Endodermal cell (in vitro differentiated cells): ENCODE measurements at regions not wholly inside any gene's neighbourhood (a gene's known extent, or its start where the extent isn't known, plus 50 kb on each side); places are given as distances from the start of the nearest gene placed in this dataset.

ENCODE experiments used
- DNase-seq: peaks from one replicate; pipeline ENCODE4 v3.0.0-alpha.2; 2017
- H3K27ac ChIP-seq: 2 replicates; pipeline ENCODE4 v1.5.1; 2013; ENCODE audit warnings: mild to moderate bottlenecking, low read depth, low read length, moderate library complexity
- H3K27me3 ChIP-seq: 2 replicates; pipeline ENCODE4 v1.6.1; 2013; ENCODE audit warnings: mild to moderate bottlenecking, low read length, moderate library complexity; ENCODE audit not compliant: insufficient read depth, control insufficient read depth, poor library complexity, severe bottlenecking
- H3K36me3 ChIP-seq: 2 replicates; pipeline ENCODE4 v1.7.0; 2013; ENCODE audit warnings: mild to moderate bottlenecking, low read length, moderate library complexity; ENCODE audit not compliant: control insufficient read depth, insufficient read depth
- H3K4me1 ChIP-seq: one replicate; pipeline ENCODE4 v1.7.0; 2013; ENCODE audit warnings: low read length; ENCODE audit not compliant: control insufficient read depth, insufficient read depth
- H3K4me3 ChIP-seq: 2 replicates; pipeline ENCODE4 v1.5.1; 2013; ENCODE audit warnings: mild to moderate bottlenecking, low read length, moderate library complexity
- H3K9ac ChIP-seq: 2 replicates; pipeline ENCODE4 v1.6.1; 2013; ENCODE audit warnings: mild to moderate bottlenecking, low read length, moderate library complexity; ENCODE audit not compliant: poor library complexity, severe bottlenecking; ENCODE audit errors: extremely low read depth
- H3K9me3 ChIP-seq: 2 replicates; pipeline ENCODE4 v1.6.1; 2013; ENCODE audit warnings: mild to moderate bottlenecking, low read length, moderate library complexity; ENCODE audit not compliant: control insufficient read depth
- H3K27ac Mint-ChIP-seq: 2 replicates; pipeline ENCODE4 v1.8.0; 2020; ENCODE audit warnings: mixed read lengths
- H3K27me3 Mint-ChIP-seq: 2 replicates; pipeline ENCODE4 v1.8.0; 2021; ENCODE audit warnings: mild to moderate bottlenecking, mixed read lengths; ENCODE audit not compliant: insufficient read depth
- H3K36me3 Mint-ChIP-seq: 2 replicates; pipeline ENCODE4 v1.8.0; 2020; ENCODE audit warnings: low read depth, mixed read lengths
- H3K4me1 Mint-ChIP-seq: 2 replicates; pipeline ENCODE4 v1.8.0; 2020; ENCODE audit warnings: mixed read lengths
- H3K4me3 Mint-ChIP-seq: 2 replicates; pipeline ENCODE4 v1.8.0; 2020; ENCODE audit warnings: mild to moderate bottlenecking, moderate library complexity, mixed read lengths
- H3K9me3 Mint-ChIP-seq: 2 replicates; pipeline ENCODE4 v1.8.0; 2020; ENCODE audit warnings: mild to moderate bottlenecking, mixed read lengths
- WGBS, 2 experiments: methylation state at CpG; one replicate each; pipeline versions ENCODE4 v1.1.5 to v1.1.7; 2013; ENCODE audit warnings: missing lambda C conversion rate in 2 of 2, mixed read lengths in 1 of 2; ENCODE audit not compliant: insufficient coverage in 1 of 2, insufficient read length in 1 of 2; 5-methylcytosine and 5-hydroxymethylcytosine counted together
- TF ChIP-seq, protein P1 (sequence below): fragments of 200-600 bp; sonication (generic); conservative IDR thresholded peaks from 2 replicates; pipeline ENCODE4 v1.5.0; 2021; ENCODE audit warnings: antibody characterized with exemption, mild to moderate bottlenecking

DNA sequence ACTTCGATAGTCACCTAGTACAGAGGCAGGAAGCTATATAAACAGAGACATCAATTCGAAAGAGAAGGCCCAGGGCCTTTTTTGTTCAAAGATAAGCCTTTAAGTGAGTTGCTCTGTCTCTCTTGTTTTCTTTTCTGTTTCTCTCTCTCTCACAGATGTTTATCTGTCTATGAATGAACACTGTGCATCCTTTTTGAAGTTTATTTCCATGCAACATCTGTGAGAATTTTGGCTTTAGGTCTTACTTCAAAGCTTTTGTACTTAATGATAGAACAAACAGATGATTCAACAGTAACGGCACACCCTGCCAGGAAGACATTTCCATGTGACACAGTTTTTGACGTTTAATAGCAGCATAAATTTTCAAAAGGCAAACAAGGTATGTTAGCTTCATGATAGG lies 1413.1 kb upstream of the CDH6 start:
- no peaks in the 10 kb centered on the region for H3K27me3 Mint-ChIP-seq
- no peaks in the 10 kb centered on the region for H3K4me1 ChIP-seq
- no peaks in the 10 kb centered on the region for H3K4me1 Mint-ChIP-seq
- H3K27me3 ChIP-seq, result no peaks in the 10 kb centered on the region
- no peaks in the 10 kb centered on the region for H3K9me3 ChIP-seq
- DNase-seq, result no peak
- no peaks in the 10 kb centered on the region for H3K36me3 ChIP-seq
- 93 to 97% methylated on average over 4 of the region's 4 CpGs for WGBS, 2 experiments
- H3K9me3 Mint-ChIP-seq, result no peaks in the 10 kb centered on the region
- TF ChIP-seq, protein P1, sequence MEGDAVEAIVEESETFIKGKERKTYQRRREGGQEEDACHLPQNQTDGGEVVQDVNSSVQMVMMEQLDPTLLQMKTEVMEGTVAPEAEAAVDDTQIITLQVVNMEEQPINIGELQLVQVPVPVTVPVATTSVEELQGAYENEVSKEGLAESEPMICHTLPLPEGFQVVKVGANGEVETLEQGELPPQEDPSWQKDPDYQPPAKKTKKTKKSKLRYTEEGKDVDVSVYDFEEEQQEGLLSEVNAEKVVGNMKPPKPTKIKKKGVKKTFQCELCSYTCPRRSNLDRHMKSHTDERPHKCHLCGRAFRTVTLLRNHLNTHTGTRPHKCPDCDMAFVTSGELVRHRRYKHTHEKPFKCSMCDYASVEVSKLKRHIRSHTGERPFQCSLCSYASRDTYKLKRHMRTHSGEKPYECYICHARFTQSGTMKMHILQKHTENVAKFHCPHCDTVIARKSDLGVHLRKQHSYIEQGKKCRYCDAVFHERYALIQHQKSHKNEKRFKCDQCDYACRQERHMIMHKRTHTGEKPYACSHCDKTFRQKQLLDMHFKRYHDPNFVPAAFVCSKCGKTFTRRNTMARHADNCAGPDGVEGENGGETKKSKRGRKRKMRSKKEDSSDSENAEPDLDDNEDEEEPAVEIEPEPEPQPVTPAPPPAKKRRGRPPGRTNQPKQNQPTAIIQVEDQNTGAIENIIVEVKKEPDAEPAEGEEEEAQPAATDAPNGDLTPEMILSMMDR, result no peak
- H3K36me3 Mint-ChIP-seq, result no peaks in the 10 kb centered on the region
- H3K27ac Mint-ChIP-seq, result no peak overlapping the region
- no peak overlapping the region for H3K4me3 ChIP-seq
- H3K9ac ChIP-seq, result no peak overlapping the region
- H3K27ac ChIP-seq, result no peak overlapping the region
- H3K4me3 Mint-ChIP-seq, result no peak overlapping the region

GRCh38 chr5:29779141-29779540 lies 1414.3 kb upstream of the CDH6 start:
- no peak for DNase-seq
- H3K27me3 ChIP-seq, result no peaks in the 10 kb centered on the region
- H3K27ac Mint-ChIP-seq, result no peak overlapping the region
- H3K36me3 ChIP-seq, result no peaks in the 10 kb centered on the region
- WGBS, 2 experiments, result 92 to 100% methylated on average over 1 to 3 of the region's 3 CpGs
- H3K4me1 ChIP-seq, result no peaks in the 10 kb centered on the region
- no peaks in the 10 kb centered on the region for H3K4me1 Mint-ChIP-seq
- no peaks in the 10 kb centered on the region for H3K9me3 Mint-ChIP-seq
- no peak overlapping the region for H3K9ac ChIP-seq
- H3K9me3 ChIP-seq, result no peaks in the 10 kb centered on the region
- H3K4me3 Mint-ChIP-seq, result no peak overlapping the region
- no peak overlapping the region for H3K4me3 ChIP-seq
- H3K36me3 Mint-ChIP-seq, result no peaks in the 10 kb centered on the region
- no peak overlapping the region for H3K27ac ChIP-seq
- no peaks in the 10 kb centered on the region for H3K27me3 Mint-ChIP-seq
- TF ChIP-seq, protein P1, result no peak

DNA sequence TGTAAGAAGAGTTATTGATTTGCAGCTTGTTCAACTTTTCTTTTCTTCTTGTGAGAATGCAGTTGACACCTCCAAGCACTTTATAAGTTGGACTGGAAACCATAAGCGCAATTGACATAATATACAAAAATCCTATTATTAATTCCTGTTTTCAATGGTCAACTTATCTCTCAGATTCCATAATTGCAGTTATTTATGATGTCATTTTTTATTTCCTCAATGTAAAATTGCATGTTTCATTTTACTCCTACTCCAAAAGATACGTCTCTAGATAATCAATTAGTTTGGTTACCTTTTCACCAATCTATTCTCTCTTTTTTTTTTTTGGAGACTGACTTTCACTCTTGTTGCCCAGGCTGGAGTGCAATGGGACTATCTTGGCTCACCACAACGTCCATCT lies 1416.1 kb upstream of the CDH6 start:
- no peak overlapping the region for H3K27ac Mint-ChIP-seq
- no peak overlapping the region for H3K4me3 ChIP-seq
- 74 to 85% methylated on average over 2 to 3 of the region's 3 CpGs for WGBS, 2 experiments
- no peak overlapping the region for H3K9ac ChIP-seq
- TF ChIP-seq, protein P1, result no peak
- no peaks in the 10 kb centered on the region for H3K9me3 Mint-ChIP-seq
- H3K9me3 ChIP-seq, result no peaks in the 10 kb centered on the region
- DNase-seq, result no peak
- no peaks in the 10 kb centered on the region for H3K36me3 ChIP-seq
- H3K4me1 Mint-ChIP-seq, result no peaks in the 10 kb centered on the region
- no peak overlapping the region for H3K4me3 Mint-ChIP-seq
- H3K27me3 Mint-ChIP-seq, result no peaks in the 10 kb centered on the region
- H3K4me1 ChIP-seq, result no peaks in the 10 kb centered on the region
- H3K36me3 Mint-ChIP-seq, result no peaks in the 10 kb centered on the region
- no peaks in the 10 kb centered on the region for H3K27me3 ChIP-seq
- no peak overlapping the region for H3K27ac ChIP-seq
